ENCODE measurements at regions not wholly inside any gene's neighbourhood (a gene's known extent, or its start where the extent isn't known, plus 50 kb on each side); places are given as distances from the start of the nearest gene placed in this dataset.

DNA sequence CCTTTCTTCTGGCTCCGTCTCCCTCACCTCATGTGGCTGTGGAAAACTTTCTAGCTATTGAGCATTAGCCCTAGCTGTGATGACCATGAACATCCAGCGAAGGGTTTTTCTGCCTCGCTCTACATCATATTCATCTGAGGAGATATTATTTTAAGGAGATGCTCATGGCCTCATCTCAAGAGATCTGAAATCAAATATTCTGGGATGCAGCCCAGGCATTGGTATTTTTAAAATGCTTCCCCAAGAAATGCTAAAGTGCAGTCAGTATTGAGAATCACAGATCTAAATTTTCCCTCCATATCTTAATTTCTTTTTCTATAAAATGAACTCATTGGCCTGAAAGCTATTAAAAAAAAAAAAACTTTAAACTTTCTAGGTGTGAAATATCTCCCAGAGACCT lies 238.2 kb upstream of the CELF2 start:
- in situ Hi-C loops (cut with MboI; ENCODE audit: low sequenced_read_pairs) (no loop called here), dilution Hi-C loops (cut with HindIII; ENCODE audit: low sequenced_read_pairs, unreplicated experiment) (no loop called here), intact Hi-C loops (cut with micrococcal nuclease) (no loop called here)
- Histone ChIP-seq H3K4me1 (ENCODE audit: control insufficient read depth, insufficient read depth, low read length) (peaks cover 7% of the 10 kb centered on the region; the same call in 1 of the 2 replicates), H2AK9ac (replicated peaks; ENCODE audit: low read depth, low read length, poor library complexity) (no peak overlapping the region), H2BK15ac (ENCODE audit: low read depth, low read length) (no peak overlapping the region; the same call in 2 of the 3 replicates), H3K4me2 (ENCODE audit: low read depth, low read length) (no peak overlapping the region), H3K56ac (ENCODE audit: extremely low read depth, insufficient read depth, low read length) (no peak overlapping the region), H2AFZ (replicated peaks; ENCODE audit: low read length, poor library complexity) (no peak overlapping the region), H4K91ac (ENCODE audit: insufficient read depth, low read depth, low read length) (no peak overlapping the region), H3K14ac (replicated peaks; ENCODE audit: low read depth, low read length) (no peak overlapping the region), H3K36me3 (ENCODE audit: control insufficient read depth, insufficient read depth, low read length) (no peaks in the 10 kb centered on the region), H2AK5ac (ENCODE audit: low read depth, low read length) (no peak overlapping the region), H3K9me3 (ENCODE audit: control insufficient read depth, insufficient read depth, low read length) (0 out of 2 replicates have a peak, but pooled peaks cover 2% of the 10 kb centered on the region), H3K9ac (ENCODE audit: low read depth, low read length) (no peak overlapping the region), H3K18ac (ENCODE audit: low read depth, low read length) (no peak overlapping the region), H3K4me3 (ENCODE audit: insufficient read depth, low read depth, low read length) (no peak overlapping the region), H3K27me3 (ENCODE audit: control insufficient read depth, insufficient read depth, low read length) (no peaks in the 10 kb centered on the region), H2BK20ac (ENCODE audit: low read depth, low read length) (no peak overlapping the region), H2BK5ac (ENCODE audit: low read depth, low read length, poor library complexity, severe bottlenecking) (no peak overlapping the region), H4K20me1 (ENCODE audit: insufficient read depth, low read length) (no peaks in the 10 kb centered on the region), H3K23ac (ENCODE audit: low read depth, low read length) (no peak overlapping the region), H3K4ac (ENCODE audit: low read depth, low read length) (no peak overlapping the region), H4K5ac (ENCODE audit: low read depth, low read length) (no peak overlapping the region), H3K9me1 (ENCODE audit: insufficient read depth, low read length) (peaks cover 3% of the 10 kb centered on the region; the same call in 1 of the 2 replicates), H4K8ac (ENCODE audit: low read depth in 2 of 2, low read length in 2 of 2) (no peak overlapping the region), H2BK120ac (ENCODE audit: low read depth, low read length) (no peak overlapping the region), H3K27ac (ENCODE audit: insufficient read depth, low read length) (no peak overlapping the region), H3K79me1 (ENCODE audit: low read depth in 1 of 2, low read length in 2 of 2) (no peaks in the 10 kb centered on the region)
- ChIA-PET POLR2A (ENCODE audit: unreplicated experiment) (no interaction called here), CTCF (no interaction called here)
- DNase-seq: no peak
- WGBS, 2 experiments (ENCODE audit: extremely low coverage in 2 of 2, insufficient read length in 1 of 2): no CpG with 5 or more reads among the region's 3 CpGs
- BruUV-seq (replicated peaks): no TSS peak
- ATAC-seq (ENCODE audit: low read depth): no peak
- TF ChIP-seq NFE2L2 (IDR thresholded peaks at IDR 0.05; ENCODE audit: low read depth, low read length) (no peak), MAZ (IDR thresholded peaks at IDR 0.05; ENCODE audit: borderline replicate concordance, low read depth, low read length) (no peak), CHD1 (IDR thresholded peaks at IDR 0.05; ENCODE audit: low read depth, low read length) (no peak), CEBPB (IDR thresholded peaks at IDR 0.05; ENCODE audit: low read depth, low read length) (no peak), FOS (IDR thresholded peaks at IDR 0.05; ENCODE audit: low read depth, low read length) (no peak), SMC3 (IDR thresholded peaks at IDR 0.05; ENCODE audit: low read depth, low read length) (no peak), RCOR1 (IDR thresholded peaks at IDR 0.05; ENCODE audit: insufficient replicate concordance, low read length) (no peak), MXI1 (IDR thresholded peaks at IDR 0.05; ENCODE audit: borderline replicate concordance, low read depth, low read length) (no peak), RAD21 (IDR thresholded peaks at IDR 0.05; ENCODE audit: low read length) (no peak), RFX5 (IDR thresholded peaks at IDR 0.05; ENCODE audit: low read depth, low read length) (no peak), POLR2A (IDR thresholded peaks at IDR 0.05; ENCODE audit: low read depth, low read length) (no peak), MAFK (IDR thresholded peaks at IDR 0.05; ENCODE audit: low read depth, low read length) (no peak), BHLHE40 (IDR thresholded peaks at IDR 0.05; ENCODE audit: low read depth, low read length) (no peak)
- TF ChIP-seq, protein P1, sequence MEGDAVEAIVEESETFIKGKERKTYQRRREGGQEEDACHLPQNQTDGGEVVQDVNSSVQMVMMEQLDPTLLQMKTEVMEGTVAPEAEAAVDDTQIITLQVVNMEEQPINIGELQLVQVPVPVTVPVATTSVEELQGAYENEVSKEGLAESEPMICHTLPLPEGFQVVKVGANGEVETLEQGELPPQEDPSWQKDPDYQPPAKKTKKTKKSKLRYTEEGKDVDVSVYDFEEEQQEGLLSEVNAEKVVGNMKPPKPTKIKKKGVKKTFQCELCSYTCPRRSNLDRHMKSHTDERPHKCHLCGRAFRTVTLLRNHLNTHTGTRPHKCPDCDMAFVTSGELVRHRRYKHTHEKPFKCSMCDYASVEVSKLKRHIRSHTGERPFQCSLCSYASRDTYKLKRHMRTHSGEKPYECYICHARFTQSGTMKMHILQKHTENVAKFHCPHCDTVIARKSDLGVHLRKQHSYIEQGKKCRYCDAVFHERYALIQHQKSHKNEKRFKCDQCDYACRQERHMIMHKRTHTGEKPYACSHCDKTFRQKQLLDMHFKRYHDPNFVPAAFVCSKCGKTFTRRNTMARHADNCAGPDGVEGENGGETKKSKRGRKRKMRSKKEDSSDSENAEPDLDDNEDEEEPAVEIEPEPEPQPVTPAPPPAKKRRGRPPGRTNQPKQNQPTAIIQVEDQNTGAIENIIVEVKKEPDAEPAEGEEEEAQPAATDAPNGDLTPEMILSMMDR (conservative IDR thresholded peaks at IDR 0.05; ENCODE audit: low read depth, low read length): no peak
- TF ChIP-seq, protein P2, sequence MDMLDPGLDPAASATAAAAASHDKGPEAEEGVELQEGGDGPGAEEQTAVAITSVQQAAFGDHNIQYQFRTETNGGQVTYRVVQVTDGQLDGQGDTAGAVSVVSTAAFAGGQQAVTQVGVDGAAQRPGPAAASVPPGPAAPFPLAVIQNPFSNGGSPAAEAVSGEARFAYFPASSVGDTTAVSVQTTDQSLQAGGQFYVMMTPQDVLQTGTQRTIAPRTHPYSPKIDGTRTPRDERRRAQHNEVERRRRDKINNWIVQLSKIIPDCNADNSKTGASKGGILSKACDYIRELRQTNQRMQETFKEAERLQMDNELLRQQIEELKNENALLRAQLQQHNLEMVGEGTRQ (IDR thresholded peaks at IDR 0.05; ENCODE audit: low read depth, low read length): no peak
- TF ChIP-seq, protein P3, sequence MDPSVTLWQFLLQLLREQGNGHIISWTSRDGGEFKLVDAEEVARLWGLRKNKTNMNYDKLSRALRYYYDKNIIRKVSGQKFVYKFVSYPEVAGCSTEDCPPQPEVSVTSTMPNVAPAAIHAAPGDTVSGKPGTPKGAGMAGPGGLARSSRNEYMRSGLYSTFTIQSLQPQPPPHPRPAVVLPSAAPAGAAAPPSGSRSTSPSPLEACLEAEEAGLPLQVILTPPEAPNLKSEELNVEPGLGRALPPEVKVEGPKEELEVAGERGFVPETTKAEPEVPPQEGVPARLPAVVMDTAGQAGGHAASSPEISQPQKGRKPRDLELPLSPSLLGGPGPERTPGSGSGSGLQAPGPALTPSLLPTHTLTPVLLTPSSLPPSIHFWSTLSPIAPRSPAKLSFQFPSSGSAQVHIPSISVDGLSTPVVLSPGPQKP (IDR thresholded peaks at IDR 0.05; ENCODE audit: borderline replicate concordance, low read depth, low read length): no peak

Data from IMR-90 (cell line).